A549 (cell line): ENCODE measurements at regions not wholly inside any gene's neighbourhood (a gene's known extent, or its start where the extent isn't known, plus 50 kb on each side); places are given as distances from the start of the nearest gene placed in this dataset.

ENCODE experiments used
- ATAC-seq, 2 experiments: fragments of 200-7000 bp in 1 of 2; fragments of >200 bp in 1 of 2; cut with Nextera tagmentation in 1 of 2; cut with Tn5 transposase in 1 of 2; 3 replicates each; pipeline versions ENCODE4 v1.8.0 to v1.9.1; 2018 to 2020; ENCODE audit warnings: mild to moderate bottlenecking in 1 of 2, moderate library complexity in 1 of 2
- CTCF ChIA-PET: fragments of 300-600 bp; sonication (Branson Sonifier 250); formaldehyde crosslinking; extraction: SDS; loops from one replicate; lab custom pipeline; 2021; ENCODE audit warnings: antibody characterized with exemption, inconsistent platforms; lab: Yijun Ruan, JAX
- POLR2A ChIA-PET: fragments of 350-600 bp; formaldehyde crosslinking; extraction: SDS; loops from one replicate; lab custom pipeline; 2021; ENCODE audit warnings: antibody characterized with exemption, inconsistent platforms; lab: Yijun Ruan, JAX
- DNase-seq, 2 experiments: peaks; one replicate each; pipeline versions ENCODE4 v3.0.0 to v3.0.0-alpha.2; 2011 to 2016; ENCODE audit warnings: low read depth in 1 of 2, low spot score in 1 of 2
- FAIRE-seq: peaks from 2 replicates; lab custom pipeline; 2011; peaks lifted over from hg19 to GRCh38; lab: Jason Lieb, UNC
- H3K27ac ChIP-seq, 2 experiments: fragments of >200 bp; sonication (Bioruptor Twin); formaldehyde crosslinking; 3 replicates each; pipeline ENCODE4 v1.5.1; 2016 to 2017
- H3K4me1 ChIP-seq: fragments of >200 bp; sonication (Bioruptor Twin); formaldehyde crosslinking; 3 replicates; pipeline ENCODE4 v1.6.1; 2016
- H3K4me2 ChIP-seq: fragments of >200 bp; sonication (Bioruptor Twin); formaldehyde crosslinking; 3 replicates; pipeline ENCODE4 v1.6.1; 2016
- H3K4me3 ChIP-seq: fragments of >200 bp; sonication (Bioruptor Twin); formaldehyde crosslinking; 3 replicates; pipeline ENCODE4 v1.5.1; 2016
- H3K9me3 ChIP-seq: fragments of >200 bp; sonication (Bioruptor Twin); formaldehyde crosslinking; 3 replicates; pipeline ENCODE4 v1.6.1; 2016
- CEBPB ChIP-seq, 2 experiments: fragments of >200 bp in 1 of 2; sonication (Bioruptor Twin) in 1 of 2; formaldehyde crosslinking in 1 of 2; IDR thresholded peaks; 2 replicates each; pipeline ENCODE4 v1.6.1; 2012 to 2016
- CHD4 ChIP-seq: fragments of 200-600 bp; sonication (generic); IDR thresholded peaks from 2 replicates; pipeline ENCODE4 v1.6.1; 2016; ENCODE audit warnings: antibody characterized with exemption, mild to moderate bottlenecking, borderline replicate concordance
- CTCF ChIP-seq: fragments of >200 bp; sonication (Bioruptor Twin); formaldehyde crosslinking; IDR thresholded peaks from 3 replicates; pipeline ENCODE4 v1.5.1; 2016
- EHMT2 ChIP-seq: fragments of 200-600 bp; sonication (generic); IDR thresholded peaks from 2 replicates; pipeline ENCODE4 v1.6.1; 2016; ENCODE audit warnings: antibody characterized with exemption, low read depth, mild to moderate bottlenecking, moderate library complexity
- FOSB ChIP-seq: fragments of 250-450 bp; sonication (Bioruptor Pico); IDR thresholded peaks from 2 replicates; pipeline ENCODE4 v1.5.0; 2020; ENCODE audit warnings: mild to moderate bottlenecking, moderate library complexity
- FOSL2 ChIP-seq, 2 experiments: fragments of 450-650 bp in 1 of 2; fragments of >200 bp in 1 of 2; sonication (Bioruptor Twin) in 1 of 2; formaldehyde crosslinking; IDR thresholded peaks; 2 replicates each; pipeline versions ENCODE4 v1.5.0 to v1.6.1; 2016 to 2020; ENCODE audit warnings: mild to moderate bottlenecking in 1 of 2, moderate library complexity in 1 of 2
- GATA3 ChIP-seq: IDR thresholded peaks from 2 replicates; pipeline ENCODE4 v1.6.1; 2012; ENCODE audit warnings: borderline replicate concordance
- HDAC2 ChIP-seq: fragments of 200-600 bp; sonication (generic); IDR thresholded peaks from 2 replicates; pipeline ENCODE4 v1.6.1; 2016
- HOXB5 ChIP-seq: fragments of 250-450 bp; sonication (Bioruptor Pico); IDR thresholded peaks from 2 replicates; pipeline ENCODE4 v1.5.0; 2020; ENCODE audit warnings: mild to moderate bottlenecking, moderate library complexity
- JUN ChIP-seq, 2 experiments: fragments of >200 bp; sonication (Bioruptor Twin); formaldehyde crosslinking; IDR thresholded peaks; 2 replicates in 1 of 2; 3 replicates in 1 of 2; pipeline ENCODE4 v1.6.1; 2016 to 2017
- MAFK ChIP-seq: fragments of 450-650 bp; IDR thresholded peaks from 2 replicates; pipeline ENCODE4 v1.6.1; 2014; ENCODE audit not compliant: partially characterized antibody
- MAX ChIP-seq: IDR thresholded peaks from 2 replicates; pipeline ENCODE4 v1.6.1; 2012
- PBX3 ChIP-seq: IDR thresholded peaks from 2 replicates; pipeline ENCODE4 v1.6.1; 2012
- POLR2AphosphoS2 ChIP-seq: conservative IDR thresholded peaks from 2 replicates; pipeline ENCODE4 v1.6.1; 2012; ENCODE audit warnings: low read length, improper control_type of control experiment, inconsistent platforms
- RARB ChIP-seq: fragments of 250-450 bp; sonication (Bioruptor Pico); IDR thresholded peaks from 2 replicates; pipeline ENCODE4 v1.8.0; 2021; ENCODE audit warnings: mild to moderate bottlenecking, moderate library complexity
- RCOR1 ChIP-seq: fragments of 150-350 bp; IDR thresholded peaks from 2 replicates; pipeline ENCODE4 v1.6.1; 2014; ENCODE audit warnings: antibody characterized with exemption, low read length, low read depth
- REST ChIP-seq: fragments of 200-600 bp; sonication (generic); IDR thresholded peaks from 2 replicates; pipeline ENCODE4 v1.6.1; 2016; ENCODE audit warnings: antibody characterized with exemption, mild to moderate bottlenecking, moderate library complexity
- RFX5 ChIP-seq: fragments of 450-650 bp; IDR thresholded peaks from 2 replicates; pipeline ENCODE4 v1.7.1; 2014; ENCODE audit warnings: antibody characterized with exemption, mild to moderate bottlenecking, moderate library complexity
- SMC3 ChIP-seq: fragments of >200 bp; sonication (Bioruptor Twin); formaldehyde crosslinking; IDR thresholded peaks from 3 replicates; pipeline ENCODE4 v1.6.1; 2018; ENCODE audit warnings: inconsistent platforms
- TFCP2L1 ChIP-seq: fragments of 250-450 bp; sonication (Bioruptor Pico); IDR thresholded peaks from 2 replicates; pipeline ENCODE4 v1.5.0; 2021; ENCODE audit warnings: mild to moderate bottlenecking
- TP53 ChIP-seq: fragments of 250-450 bp; sonication (Bioruptor Pico); IDR thresholded peaks from 2 replicates; pipeline ENCODE4 v1.5.0; 2021; ENCODE audit warnings: mild to moderate bottlenecking, moderate library complexity
- WGBS: methylation state at CpG from one replicate; pipeline ENCODE4 v1.1.6; 2017; ENCODE audit errors: missing lambda C conversion rate; 5-methylcytosine and 5-hydroxymethylcytosine counted together

- DNase-seq (no peak), ATAC-seq (no peak)
Measured at GRCh38 chr3:178275793-178276192, 260.4 kb upstream of the KCNMB2 start.

GRCh38 chr3:178277605-178278004 lies 258.6 kb upstream of the KCNMB2 start:
- Histone ChIP-seq H3K27ac (no peak overlapping the region), H3K4me3 (no peak overlapping the region), H3K4me1 (no peaks in the 10 kb centered on the region), H3K9me3 (peaks cover 15% of the 10 kb centered on the region; the same call in 2 of the 3 replicates), H3K4me2 (no peak overlapping the region)
- no peak for DNase-seq
- 50% methylated on average over 2 of the region's 2 CpGs for WGBS
- no peak for FAIRE-seq
- no peak for TF ChIP-seq PBX3
- no peak for TF ChIP-seq GATA3
- TF ChIP-seq HDAC2 = no peak
- TF ChIP-seq MAX = no peak
- TF ChIP-seq CEBPB (IDR thresholded peaks at IDR 0.05) = no peak
- TF ChIP-seq CTCF = no peak
- TF ChIP-seq EHMT2 = no peak
- TF ChIP-seq RFX5 = no peak
- no peak for TF ChIP-seq REST
- no peak for TF ChIP-seq RARB
- no peak for TF ChIP-seq CHD4
- TF ChIP-seq FOSB = no peak
- ChIA-PET CTCF (no interaction called here), POLR2A (no interaction called here)
- ATAC-seq = no peak

More at GRCh38 chr3:178275793-178276192, 260.4 kb upstream of the KCNMB2 start:
- peaks cover 15% of the 10 kb centered on the region; the same call in 2 of the 3 replicates for H3K9me3 ChIP-seq
- no peak for FAIRE-seq
- no peaks in the 10 kb centered on the region for H3K4me1 ChIP-seq
- POLR2A ChIA-PET = no interaction called here
- H3K27ac ChIP-seq = no peak overlapping the region
- CTCF ChIA-PET = no interaction called here
- 45% methylated on average over 2 of the region's 2 CpGs for WGBS
- H3K4me2 ChIP-seq = no peak overlapping the region
- no peak overlapping the region for H3K4me3 ChIP-seq
- TF ChIP-seq FOSL2 (IDR thresholded peaks at IDR 0.05) (no peak), FOSL2 (CRISPR knock-in tag; IDR thresholded peaks at IDR 0.05) (no peak), EHMT2 (no peak), SMC3 (no peak), POLR2AphosphoS2 (no peak), MAFK (no peak), FOSB (no peak), RCOR1 (no peak), JUN (IDR thresholded peaks at IDR 0.05) (no peak), HOXB5 (CRISPR knock-in tag) (no peak), CEBPB (IDR thresholded peaks at IDR 0.05) (no peak), TP53 (no peak), CTCF (no peak), TFCP2L1 (CRISPR knock-in tag) (no peak), PBX3 (no peak), MAX (no peak)
